Lung (tissue), 11 donors: ENCODE measurements at regions not wholly inside any gene's neighbourhood (a gene's known extent, or its start where the extent isn't known, plus 50 kb on each side); places are given as distances from the start of the nearest gene placed in this dataset.

Experiments
- ATAC-seq: fragments of 200-7000 bp; cut with Tn5 transposase; one replicate; pipeline ENCODE4 v1.9.1; 2020; ENCODE audit warnings: moderate number of reproducible peaks; ENCODE audit not compliant: insufficient read depth, low FRiP score
- DNase-seq, 3 donors: peaks; one replicate each; pipeline ENCODE4 v3.0.0-alpha.2; 2013 to 2017
- H3K27ac ChIP-seq, 2 donors: one replicate each; pipeline ENCODE4 v1.5.1; 2013; ENCODE audit warnings: mild to moderate bottlenecking in 2 of 2, moderate library complexity in 2 of 2, control low read depth in 1 of 2, inconsistent platforms in 1 of 2, low read depth in 1 of 2, low read length in 1 of 2
- H3K27me3 ChIP-seq, 3 donors: one replicate each; pipeline ENCODE4 v1.5.1; 2013; ENCODE audit warnings: low read length in 2 of 3; ENCODE audit not compliant: control insufficient read depth in 3 of 3, insufficient read depth in 3 of 3
- H3K36me3 ChIP-seq, 4 donors: one replicate each; pipeline ENCODE4 v1.5.1; 2013; ENCODE audit warnings: low read length in 4 of 4, mild to moderate bottlenecking in 1 of 4, moderate library complexity in 1 of 4; ENCODE audit not compliant: control insufficient read depth in 4 of 4, insufficient read depth in 4 of 4
- H3K4me1 ChIP-seq, 5 donors: one replicate each; pipeline ENCODE4 v1.5.1; 2013; ENCODE audit warnings: low read length in 5 of 5, mild to moderate bottlenecking in 2 of 5, moderate library complexity in 1 of 5; ENCODE audit not compliant: control insufficient read depth in 5 of 5, insufficient read depth in 5 of 5
- H3K4me3 ChIP-seq: one replicate; pipeline ENCODE4 v1.5.1; 2013; ENCODE audit warnings: mild to moderate bottlenecking, control low read depth, moderate library complexity
- H3K9ac ChIP-seq, 2 donors: one replicate each; pipeline ENCODE4 v1.5.1; 2013; ENCODE audit warnings: low read length in 2 of 2, control low read depth in 1 of 2; ENCODE audit not compliant: insufficient read depth in 1 of 2
- H3K9me3 ChIP-seq, 4 donors: one replicate each; pipeline ENCODE4 v1.5.1; 2013; ENCODE audit warnings: low read length in 3 of 4, mild to moderate bottlenecking in 1 of 4, moderate library complexity in 1 of 4; ENCODE audit not compliant: control insufficient read depth in 4 of 4, insufficient read depth in 3 of 4
- CTCF ChIP-seq: IDR thresholded peaks from 2 replicates; pipeline ENCODE4 v1.5.1; 2012; ENCODE audit warnings: mild to moderate bottlenecking; ENCODE audit errors: control extremely low read depth, extremely low read depth
- WGBS, 2 donors: extraction: QIAGEN DNeasy Blood & Tissue Kit; methylation state at CpG; one replicate each; pipeline ENCODE4 v1.1.7; 2013; 5-methylcytosine and 5-hydroxymethylcytosine counted together
- donor health status: control.
- donor health status: control.
- donor health status: Bipolar disorder and iron deficiency.
- donor health status: healthy.
- donor health status: DM: yes; HTN: yes; CAD: no.

GRCh38 chr3:78424656-78425055 is 1343.1 kb downstream of the ROBO1 start:
- no peak for DNase-seq
- Histone ChIP-seq H3K36me3 (no peaks in the 10 kb centered on the region), H3K4me3 (no peak overlapping the region), H3K27ac (no peak overlapping the region), H3K4me1 (no peaks in the 10 kb centered on the region), H3K9ac (no peak overlapping the region), H3K9me3 (no peaks in the 10 kb centered on the region), H3K27me3 (no peaks in the 10 kb centered on the region)
- WGBS, 2 donors = 79 to 82% methylated on average over 1 of the region's 1 CpG
- no peak for TF ChIP-seq CTCF
- ATAC-seq = no peak

GRCh38 chr3:78426454-78426853 is 1341.3 kb downstream of the ROBO1 start:
- H3K27me3 ChIP-seq = no peaks in the 10 kb centered on the region
- ATAC-seq (no peak), DNase-seq (no peak)
- no peak overlapping the region for H3K9ac ChIP-seq
- H3K36me3 ChIP-seq = no peaks in the 10 kb centered on the region
- no peaks in the 10 kb centered on the region for H3K4me1 ChIP-seq
- no peak for TF ChIP-seq CTCF
- 54 to 73% methylated on average over 1 of the region's 1 CpG for WGBS, 2 donors
- no peak overlapping the region for H3K4me3 ChIP-seq
- no peaks in the 10 kb centered on the region for H3K9me3 ChIP-seq
- H3K27ac ChIP-seq = no peak overlapping the region

- no peak overlapping the region for H3K27ac ChIP-seq
- DNase-seq = no peak
- H3K9ac ChIP-seq = no peak overlapping the region
- H3K9me3 ChIP-seq = no peaks in the 10 kb centered on the region
- H3K4me3 ChIP-seq = no peak overlapping the region
- H3K36me3 ChIP-seq = no peaks in the 10 kb centered on the region
- ATAC-seq = no peak
- no peaks in the 10 kb centered on the region for H3K4me1 ChIP-seq
- no peak for TF ChIP-seq CTCF
- H3K27me3 ChIP-seq = no peaks in the 10 kb centered on the region
Measured at GRCh38 chr3:78427303-78427702, 1340.5 kb downstream of the ROBO1 start.

- no peak overlapping the region for H3K27ac ChIP-seq
- no peaks in the 10 kb centered on the region for H3K27me3 ChIP-seq
- no peak overlapping the region for H3K9ac ChIP-seq
- no peaks in the 10 kb centered on the region for H3K4me1 ChIP-seq
- ATAC-seq (no peak), DNase-seq (no peak)
- no peak for TF ChIP-seq CTCF
- H3K36me3 ChIP-seq = no peaks in the 10 kb centered on the region
- H3K9me3 ChIP-seq = no peaks in the 10 kb centered on the region
- H3K4me3 ChIP-seq = no peak overlapping the region
- 85% methylated on average over 1 of the region's 1 CpG for WGBS, 2 donors
Measured at GRCh38 chr3:78430741-78431140, 1337.1 kb downstream of the ROBO1 start.
